ENCODE measurements at regions not wholly inside any gene's neighbourhood (a gene's known extent, or its start where the extent isn't known, plus 50 kb on each side); places are given as distances from the start of the nearest gene placed in this dataset.
A peak's percentile ranks its signal among the peaks of the same experiment; 100 is the strongest.

DNA sequence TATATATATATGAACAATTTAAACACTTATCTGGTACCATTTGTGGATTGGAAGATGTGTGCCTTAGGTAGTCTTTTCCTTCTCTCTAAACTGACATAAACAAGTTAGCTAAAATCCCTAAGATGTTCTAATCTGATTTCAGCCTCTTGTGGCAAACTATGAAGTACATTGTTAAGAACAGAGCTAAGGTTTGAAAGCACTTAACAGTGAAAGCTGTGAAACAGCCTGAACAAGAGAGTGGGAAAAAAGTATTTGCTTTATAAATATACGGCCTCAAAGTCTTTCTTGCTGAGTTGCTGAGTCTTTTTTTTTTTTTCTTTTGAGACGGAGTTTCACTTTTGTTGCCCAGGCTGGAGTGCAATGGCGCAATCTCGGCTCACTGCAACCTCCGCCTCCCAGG, 53.7 kb upstream of the PELI2 start:
- H3K9me3 Mint-ChIP-seq = no peaks in the 10 kb centered on the region

More for the DNA sequence above, 53.7 kb upstream of the PELI2 start:
- Histone ChIP-seq H3F3A (replicated peaks; ENCODE audit: low read depth) (no peaks in the 10 kb centered on the region), H4K20me1 (replicated peaks; ENCODE audit: insufficient read depth) (no peaks in the 10 kb centered on the region), H3K4me3 (no peak overlapping the region), H3K9me2 (ENCODE audit: insufficient read depth) (0 out of 2 replicates have a peak, but pooled peaks cover 8% of the 10 kb centered on the region), H3K79me2 (replicated peaks; ENCODE audit: insufficient read depth) (no peaks in the 10 kb centered on the region), H3K4me2 (no peak overlapping the region), H3K4me1 (ENCODE audit: insufficient read depth) (no peaks in the 10 kb centered on the region), H3K27ac (ENCODE audit: low read depth) (no peak overlapping the region), H2AFZ (0 out of 2 replicates have a peak overlapping the region, but pooled peaks have one; percentile 18), H3K36me3 (ENCODE audit: insufficient read depth) (no peaks in the 10 kb centered on the region), H3K27me3 (ENCODE audit: insufficient read depth) (no peaks in the 10 kb centered on the region)
- no peak for ATAC-seq
- no peaks in the 10 kb centered on the region for H3K36me3 Mint-ChIP-seq (ENCODE audit: low read depth)
- H3K27ac Mint-ChIP-seq = no peak overlapping the region
- no peak for TF ChIP-seq ZNF331 (CRISPR knock-in tag; IDR thresholded peaks at IDR 0.05; ENCODE audit: low read depth)
- no peak for TF ChIP-seq EZH2 (IDR thresholded peaks at IDR 0.05; ENCODE audit: low read depth, unreplicated experiment)
- no peak for TF ChIP-seq JUNB (IDR thresholded peaks at IDR 0.05; ENCODE audit: unreplicated experiment)
- no peak for TF ChIP-seq POLR2AphosphoS5 (IDR thresholded peaks at IDR 0.05; ENCODE audit: low read depth)
- TF ChIP-seq CREB1 (CRISPR knock-in tag; IDR thresholded peaks at IDR 0.05; ENCODE audit: low read depth) = no peak
- TF ChIP-seq, protein P1, sequence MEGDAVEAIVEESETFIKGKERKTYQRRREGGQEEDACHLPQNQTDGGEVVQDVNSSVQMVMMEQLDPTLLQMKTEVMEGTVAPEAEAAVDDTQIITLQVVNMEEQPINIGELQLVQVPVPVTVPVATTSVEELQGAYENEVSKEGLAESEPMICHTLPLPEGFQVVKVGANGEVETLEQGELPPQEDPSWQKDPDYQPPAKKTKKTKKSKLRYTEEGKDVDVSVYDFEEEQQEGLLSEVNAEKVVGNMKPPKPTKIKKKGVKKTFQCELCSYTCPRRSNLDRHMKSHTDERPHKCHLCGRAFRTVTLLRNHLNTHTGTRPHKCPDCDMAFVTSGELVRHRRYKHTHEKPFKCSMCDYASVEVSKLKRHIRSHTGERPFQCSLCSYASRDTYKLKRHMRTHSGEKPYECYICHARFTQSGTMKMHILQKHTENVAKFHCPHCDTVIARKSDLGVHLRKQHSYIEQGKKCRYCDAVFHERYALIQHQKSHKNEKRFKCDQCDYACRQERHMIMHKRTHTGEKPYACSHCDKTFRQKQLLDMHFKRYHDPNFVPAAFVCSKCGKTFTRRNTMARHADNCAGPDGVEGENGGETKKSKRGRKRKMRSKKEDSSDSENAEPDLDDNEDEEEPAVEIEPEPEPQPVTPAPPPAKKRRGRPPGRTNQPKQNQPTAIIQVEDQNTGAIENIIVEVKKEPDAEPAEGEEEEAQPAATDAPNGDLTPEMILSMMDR (conservative IDR thresholded peaks at IDR 0.05; ENCODE audit: low read depth in 2 of 2) = no peak
- TF ChIP-seq ZNF114 (CRISPR knock-in tag; IDR thresholded peaks at IDR 0.05) = no peak
- TF ChIP-seq, protein P2, sequence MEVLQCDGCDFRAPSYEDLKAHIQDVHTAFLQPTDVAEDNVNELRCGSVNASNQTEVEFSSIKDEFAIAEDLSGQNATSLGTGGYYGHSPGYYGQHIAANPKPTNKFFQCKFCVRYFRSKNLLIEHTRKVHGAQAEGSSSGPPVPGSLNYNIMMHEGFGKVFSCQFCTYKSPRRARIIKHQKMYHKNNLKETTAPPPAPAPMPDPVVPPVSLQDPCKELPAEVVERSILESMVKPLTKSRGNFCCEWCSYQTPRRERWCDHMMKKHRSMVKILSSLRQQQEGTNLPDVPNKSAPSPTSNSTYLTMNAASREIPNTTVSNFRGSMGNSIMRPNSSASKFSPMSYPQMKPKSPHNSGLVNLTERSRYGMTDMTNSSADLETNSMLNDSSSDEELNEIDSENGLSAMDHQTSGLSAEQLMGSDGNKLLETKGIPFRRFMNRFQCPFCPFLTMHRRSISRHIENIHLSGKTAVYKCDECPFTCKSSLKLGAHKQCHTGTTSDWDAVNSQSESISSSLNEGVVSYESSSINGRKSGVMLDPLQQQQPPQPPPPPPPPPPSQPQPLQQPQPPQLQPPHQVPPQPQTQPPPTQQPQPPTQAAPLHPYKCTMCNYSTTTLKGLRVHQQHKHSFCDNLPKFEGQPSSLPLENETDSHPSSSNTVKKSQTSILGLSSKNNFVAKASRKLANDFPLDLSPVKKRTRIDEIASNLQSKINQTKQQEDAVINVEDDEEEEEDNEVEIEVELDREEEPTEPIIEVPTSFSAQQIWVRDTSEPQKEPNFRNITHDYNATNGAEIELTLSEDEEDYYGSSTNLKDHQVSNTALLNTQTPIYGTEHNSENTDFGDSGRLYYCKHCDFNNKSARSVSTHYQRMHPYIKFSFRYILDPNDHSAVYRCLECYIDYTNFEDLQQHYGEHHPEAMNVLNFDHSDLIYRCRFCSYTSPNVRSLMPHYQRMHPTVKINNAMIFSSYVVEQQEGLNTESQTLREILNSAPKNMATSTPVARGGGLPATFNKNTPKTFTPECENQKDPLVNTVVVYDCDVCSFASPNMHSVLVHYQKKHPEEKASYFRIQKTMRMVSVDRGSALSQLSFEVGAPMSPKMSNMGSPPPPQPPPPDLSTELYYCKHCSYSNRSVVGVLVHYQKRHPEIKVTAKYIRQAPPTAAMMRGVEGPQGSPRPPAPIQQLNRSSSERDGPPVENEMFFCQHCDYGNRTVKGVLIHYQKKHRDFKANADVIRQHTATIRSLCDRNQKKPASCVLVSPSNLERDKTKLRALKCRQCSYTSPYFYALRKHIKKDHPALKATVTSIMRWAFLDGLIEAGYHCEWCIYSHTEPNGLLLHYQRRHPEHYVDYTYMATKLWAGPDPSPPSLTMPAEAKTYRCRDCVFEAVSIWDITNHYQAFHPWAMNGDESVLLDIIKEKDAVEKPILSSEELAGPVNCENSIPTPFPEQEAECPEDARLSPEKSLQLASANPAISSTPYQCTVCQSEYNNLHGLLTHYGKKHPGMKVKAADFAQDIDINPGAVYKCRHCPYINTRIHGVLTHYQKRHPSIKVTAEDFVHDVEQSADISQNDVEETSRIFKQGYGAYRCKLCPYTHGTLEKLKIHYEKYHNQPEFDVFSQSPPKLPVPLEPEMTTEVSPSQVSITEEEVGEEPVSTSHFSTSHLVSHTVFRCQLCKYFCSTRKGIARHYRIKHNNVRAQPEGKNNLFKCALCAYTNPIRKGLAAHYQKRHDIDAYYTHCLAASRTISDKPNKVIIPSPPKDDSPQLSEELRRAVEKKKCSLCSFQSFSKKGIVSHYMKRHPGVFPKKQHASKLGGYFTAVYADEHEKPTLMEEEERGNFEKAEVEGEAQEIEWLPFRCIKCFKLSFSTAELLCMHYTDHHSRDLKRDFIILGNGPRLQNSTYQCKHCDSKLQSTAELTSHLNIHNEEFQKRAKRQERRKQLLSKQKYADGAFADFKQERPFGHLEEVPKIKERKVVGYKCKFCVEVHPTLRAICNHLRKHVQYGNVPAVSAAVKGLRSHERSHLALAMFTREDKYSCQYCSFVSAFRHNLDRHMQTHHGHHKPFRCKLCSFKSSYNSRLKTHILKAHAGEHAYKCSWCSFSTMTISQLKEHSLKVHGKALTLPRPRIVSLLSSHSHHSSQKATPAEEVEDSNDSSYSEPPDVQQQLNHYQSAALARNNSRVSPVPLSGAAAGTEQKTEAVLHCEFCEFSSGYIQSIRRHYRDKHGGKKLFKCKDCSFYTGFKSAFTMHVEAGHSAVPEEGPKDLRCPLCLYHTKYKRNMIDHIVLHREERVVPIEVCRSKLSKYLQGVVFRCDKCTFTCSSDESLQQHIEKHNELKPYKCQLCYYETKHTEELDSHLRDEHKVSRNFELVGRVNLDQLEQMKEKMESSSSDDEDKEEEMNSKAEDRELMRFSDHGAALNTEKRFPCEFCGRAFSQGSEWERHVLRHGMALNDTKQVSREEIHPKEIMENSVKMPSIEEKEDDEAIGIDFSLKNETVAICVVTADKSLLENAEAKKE (CRISPR knock-in tag; IDR thresholded peaks at IDR 0.05) = no peak
- TF ChIP-seq STAT1 (IDR thresholded peaks at IDR 0.05; ENCODE audit: unreplicated experiment) = no peak
- TF ChIP-seq, protein P3, sequence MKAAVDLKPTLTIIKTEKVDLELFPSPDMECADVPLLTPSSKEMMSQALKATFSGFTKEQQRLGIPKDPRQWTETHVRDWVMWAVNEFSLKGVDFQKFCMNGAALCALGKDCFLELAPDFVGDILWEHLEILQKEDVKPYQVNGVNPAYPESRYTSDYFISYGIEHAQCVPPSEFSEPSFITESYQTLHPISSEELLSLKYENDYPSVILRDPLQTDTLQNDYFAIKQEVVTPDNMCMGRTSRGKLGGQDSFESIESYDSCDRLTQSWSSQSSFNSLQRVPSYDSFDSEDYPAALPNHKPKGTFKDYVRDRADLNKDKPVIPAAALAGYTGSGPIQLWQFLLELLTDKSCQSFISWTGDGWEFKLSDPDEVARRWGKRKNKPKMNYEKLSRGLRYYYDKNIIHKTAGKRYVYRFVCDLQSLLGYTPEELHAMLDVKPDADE (IDR thresholded peaks at IDR 0.05) = no peak
- no peak for TF ChIP-seq EZH2phosphoT487 (IDR thresholded peaks at IDR 0.05; ENCODE audit: unreplicated experiment)
- TF ChIP-seq NANOG (IDR thresholded peaks at IDR 0.05; ENCODE audit: borderline replicate concordance) = no peak
- TF ChIP-seq, protein P4, sequence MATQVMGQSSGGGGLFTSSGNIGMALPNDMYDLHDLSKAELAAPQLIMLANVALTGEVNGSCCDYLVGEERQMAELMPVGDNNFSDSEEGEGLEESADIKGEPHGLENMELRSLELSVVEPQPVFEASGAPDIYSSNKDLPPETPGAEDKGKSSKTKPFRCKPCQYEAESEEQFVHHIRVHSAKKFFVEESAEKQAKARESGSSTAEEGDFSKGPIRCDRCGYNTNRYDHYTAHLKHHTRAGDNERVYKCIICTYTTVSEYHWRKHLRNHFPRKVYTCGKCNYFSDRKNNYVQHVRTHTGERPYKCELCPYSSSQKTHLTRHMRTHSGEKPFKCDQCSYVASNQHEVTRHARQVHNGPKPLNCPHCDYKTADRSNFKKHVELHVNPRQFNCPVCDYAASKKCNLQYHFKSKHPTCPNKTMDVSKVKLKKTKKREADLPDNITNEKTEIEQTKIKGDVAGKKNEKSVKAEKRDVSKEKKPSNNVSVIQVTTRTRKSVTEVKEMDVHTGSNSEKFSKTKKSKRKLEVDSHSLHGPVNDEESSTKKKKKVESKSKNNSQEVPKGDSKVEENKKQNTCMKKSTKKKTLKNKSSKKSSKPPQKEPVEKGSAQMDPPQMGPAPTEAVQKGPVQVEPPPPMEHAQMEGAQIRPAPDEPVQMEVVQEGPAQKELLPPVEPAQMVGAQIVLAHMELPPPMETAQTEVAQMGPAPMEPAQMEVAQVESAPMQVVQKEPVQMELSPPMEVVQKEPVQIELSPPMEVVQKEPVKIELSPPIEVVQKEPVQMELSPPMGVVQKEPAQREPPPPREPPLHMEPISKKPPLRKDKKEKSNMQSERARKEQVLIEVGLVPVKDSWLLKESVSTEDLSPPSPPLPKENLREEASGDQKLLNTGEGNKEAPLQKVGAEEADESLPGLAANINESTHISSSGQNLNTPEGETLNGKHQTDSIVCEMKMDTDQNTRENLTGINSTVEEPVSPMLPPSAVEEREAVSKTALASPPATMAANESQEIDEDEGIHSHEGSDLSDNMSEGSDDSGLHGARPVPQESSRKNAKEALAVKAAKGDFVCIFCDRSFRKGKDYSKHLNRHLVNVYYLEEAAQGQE (IDR thresholded peaks at IDR 0.05; ENCODE audit: unreplicated experiment) = no peak
- no peaks in the 10 kb centered on the region for H3K27me3 Mint-ChIP-seq (ENCODE audit: insufficient read depth, low read depth, poor library complexity)
- no peak for DNase-seq (ENCODE audit: low spot score)
- no peak overlapping the region for H3K4me3 Mint-ChIP-seq
- no peaks in the 10 kb centered on the region for H3K4me1 Mint-ChIP-seq

All from GM23338 (cell line).